HG03565 (cell line): ENCODE measurements at regions not wholly inside any gene's neighbourhood (a gene's known extent, or its start where the extent isn't known, plus 50 kb on each side); places are given as distances from the start of the nearest gene placed in this dataset.
"Not testable (repeated sequence)": the region's sequence is repeated elsewhere in the genome, so short reads cannot be mapped to it uniquely, and the experiment has no call there.

ENCODE experiments used
- ATAC-seq: cut with Tn5 transposase; IDR thresholded peaks from one replicate; pipeline ENCODE4 v1.9.1; 2021; ENCODE audit warnings: mild to moderate bottlenecking, moderate library complexity; ENCODE audit not compliant: unreplicated experiment

- no peak for ATAC-seq
Measured at GRCh38 chr13:54004026-54004699, 975.5 kb downstream of the OLFM4 start.

GRCh38 chr13:54016542-54016941 is 987.9 kb downstream of the OLFM4 start:
- no peak for ATAC-seq

GRCh38 chr13:54018485-54018884 is 989.9 kb downstream of the OLFM4 start:
- no peak for ATAC-seq

GRCh38 chr13:54029226-54029625 is 1000.6 kb downstream of the OLFM4 start:
- ATAC-seq: peak; percentile 99

GRCh38 chr13:54029720-54030119 is 1001.1 kb downstream of the OLFM4 start:
- no peak for ATAC-seq

GRCh38 chr13:54033323-54033861 is 1004.8 kb downstream of the OLFM4 start:
- no peak for ATAC-seq

GRCh38 chr13:54034047-54034446 is 1005.4 kb downstream of the OLFM4 start:
- ATAC-seq: no peak

GRCh38 chr13:54057416-54057815 is 1028.8 kb downstream of the OLFM4 start:
- ATAC-seq: not testable (repeated sequence)

GRCh38 chr13:54069958-54070357 is 1041.3 kb downstream of the OLFM4 start:
- ATAC-seq: not testable (repeated sequence)

GRCh38 chr13:54077569-54077968 is 1049.0 kb downstream of the OLFM4 start:
- no peak for ATAC-seq

GRCh38 chr13:54078271-54078870 is 1049.8 kb downstream of the OLFM4 start:
- ATAC-seq: no peak

GRCh38 chr13:54082309-54082708 is 1053.7 kb downstream of the OLFM4 start:
- not testable (repeated sequence) for ATAC-seq

GRCh38 chr13:54091884-54092283 is 1063.3 kb downstream of the OLFM4 start:
- no peak for ATAC-seq

GRCh38 chr13:54092686-54093085 is 1064.1 kb downstream of the OLFM4 start:
- ATAC-seq: no peak

GRCh38 chr13:54110597-54110996 is 1082.0 kb downstream of the OLFM4 start:
- no peak for ATAC-seq

- no peak for ATAC-seq
Measured at GRCh38 chr13:54124700-54125099, 1096.1 kb downstream of the OLFM4 start.

- ATAC-seq: not testable (repeated sequence)
Measured at GRCh38 chr13:54130931-54131330, 1102.3 kb downstream of the OLFM4 start.

GRCh38 chr13:54131433-54131832 is 1102.8 kb downstream of the OLFM4 start:
- ATAC-seq: not testable (repeated sequence)

- not testable (repeated sequence) for ATAC-seq
Measured at GRCh38 chr13:54132127-54132526, 1103.5 kb downstream of the OLFM4 start.

GRCh38 chr13:54132720-54133119 is 1104.1 kb downstream of the OLFM4 start:
- ATAC-seq: not testable (repeated sequence)

- no peak for ATAC-seq
Measured at GRCh38 chr13:54133746-54134145, 1105.1 kb downstream of the OLFM4 start.

- ATAC-seq: no peak
Measured at GRCh38 chr13:54144828-54145227, 1116.2 kb downstream of the OLFM4 start.
